SK-N-MC (cell line): ENCODE measurements at regions not wholly inside any gene's neighbourhood (a gene's known extent, or its start where the extent isn't known, plus 50 kb on each side); places are given as distances from the start of the nearest gene placed in this dataset.

Experiments
- EZH2 ChIP-seq: fragments of 200-600 bp; sonication (generic); IDR thresholded peaks from one replicate; pipeline ENCODE4 v1.6.1; 2017; ENCODE audit warnings: antibody characterized with exemption
- POLR2AphosphoS5 ChIP-seq: IDR thresholded peaks from 2 replicates; pipeline ENCODE4 v1.6.1; 2012; ENCODE audit warnings: mild to moderate bottlenecking, low read depth, low read length, borderline replicate concordance

GRCh38 chr7:152986376-152986775 is 226.8 kb downstream of the ACTR3B start:
- TF ChIP-seq POLR2AphosphoS5, result no peak
- TF ChIP-seq EZH2, result no peak
